IPS DF 4.7 (cell line): ENCODE measurements at regions not wholly inside any gene's neighbourhood (a gene's known extent, or its start where the extent isn't known, plus 50 kb on each side); places are given as distances from the start of the nearest gene placed in this dataset.
"Not testable (repeated sequence)": the region's sequence is repeated elsewhere in the genome, so short reads cannot be mapped to it uniquely, and the experiment has no call there.

Experiments
- DNase-seq: peaks from one replicate; pipeline ENCODE4 v3.0.0-alpha.2; 2013; ENCODE audit warnings: low spot score; ENCODE audit errors: extremely low read depth

DNA sequence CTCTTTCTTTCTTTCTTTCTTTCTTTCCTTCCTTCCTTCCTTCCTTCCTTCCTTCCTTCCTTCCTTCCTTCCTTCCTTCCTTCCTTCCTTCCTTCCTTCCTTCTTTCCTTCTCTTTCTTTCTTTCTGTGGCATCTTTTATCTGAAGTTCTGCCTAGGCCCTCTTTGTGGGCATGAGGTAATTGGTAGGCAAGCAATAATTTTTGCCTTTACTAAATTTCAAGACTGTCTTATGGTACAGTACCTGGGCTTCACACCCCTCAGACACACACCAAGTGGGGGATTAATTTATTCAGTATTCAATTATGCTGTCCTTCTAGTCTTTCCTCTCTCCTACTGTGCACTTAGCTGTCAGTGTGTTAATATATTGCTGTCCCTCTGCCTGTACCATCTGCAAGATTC lies 155.5 kb downstream of the OXSM start:
- no peak for DNase-seq

DNA sequence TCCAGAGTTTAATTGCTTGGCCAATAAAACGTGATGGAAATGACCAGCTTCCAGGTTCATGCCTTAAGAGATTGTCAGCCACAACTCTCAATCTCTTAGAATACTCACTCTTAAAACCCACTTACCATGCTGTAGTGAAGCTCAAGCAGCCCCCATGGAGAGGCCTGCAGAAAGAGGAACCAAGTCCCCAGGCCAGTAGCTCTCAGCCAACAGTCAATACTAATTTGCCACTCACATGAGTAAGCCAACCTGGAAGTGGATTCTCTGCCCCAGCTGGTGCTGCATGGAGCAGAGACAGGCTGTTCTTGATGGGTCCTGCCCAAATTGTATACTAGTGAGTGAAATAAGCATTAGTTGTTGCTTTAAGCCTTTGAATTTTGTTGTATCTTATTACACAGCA lies 155.9 kb downstream of the OXSM start:
- DNase-seq, result no peak

DNA sequence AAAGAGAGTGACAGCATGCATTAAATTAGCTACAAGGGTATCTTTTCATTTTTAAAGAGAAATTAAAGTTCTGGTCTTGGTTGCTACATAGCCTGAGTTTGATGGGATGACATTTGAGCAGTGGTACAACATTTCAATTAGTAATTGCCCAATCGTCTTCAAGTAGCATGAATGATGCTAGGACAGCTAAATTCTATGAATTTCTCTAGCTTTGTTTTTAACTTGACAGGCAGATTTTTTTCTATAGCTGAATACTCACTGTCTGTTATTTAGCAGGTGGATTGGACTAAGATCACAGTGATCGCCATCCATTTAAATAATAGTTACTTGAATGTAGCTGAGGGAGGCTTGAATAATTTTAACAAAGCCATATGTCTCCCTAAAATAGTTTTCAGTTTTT lies 162.2 kb downstream of the OXSM start:
- no peak for DNase-seq

DNA sequence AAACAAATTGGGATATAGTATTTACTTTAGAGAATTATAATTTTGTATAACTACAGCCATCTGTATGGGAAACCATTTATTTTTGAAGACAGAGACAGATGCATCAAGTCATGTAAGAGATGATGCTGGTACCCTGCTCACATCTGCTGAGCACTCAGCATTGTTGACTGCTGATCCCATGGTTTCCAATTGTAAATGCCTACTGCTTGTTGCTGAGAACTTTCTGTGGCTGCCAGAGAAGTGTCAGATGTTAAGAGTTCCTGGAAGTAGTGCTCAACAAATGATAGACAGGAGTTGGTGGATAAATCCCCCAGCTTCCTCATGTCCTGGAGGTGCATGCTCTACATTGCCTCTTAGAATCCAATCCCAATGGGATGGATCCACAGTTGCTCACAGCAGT lies 167.1 kb downstream of the OXSM start:
- no peak for DNase-seq

DNA sequence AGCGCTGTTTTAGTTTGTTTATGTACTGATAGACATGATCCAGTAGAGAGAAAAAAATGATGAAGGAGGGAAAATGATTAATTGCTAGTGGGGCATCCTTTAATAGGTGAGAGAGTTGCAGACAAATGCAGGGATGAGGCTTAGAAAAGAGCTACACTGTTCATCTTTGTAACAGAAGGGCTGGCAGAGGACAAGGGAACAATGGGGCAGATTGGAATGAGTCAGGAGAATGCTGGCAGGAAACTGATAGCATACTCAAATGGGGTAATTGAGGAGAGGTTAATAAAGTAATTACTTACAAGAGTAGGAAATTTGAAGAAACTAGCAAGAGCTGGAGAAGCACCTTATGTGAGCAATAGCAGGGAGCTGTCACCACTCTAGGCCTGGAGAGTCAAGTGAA lies 170.9 kb downstream of the OXSM start:
- no peak for DNase-seq

DNA sequence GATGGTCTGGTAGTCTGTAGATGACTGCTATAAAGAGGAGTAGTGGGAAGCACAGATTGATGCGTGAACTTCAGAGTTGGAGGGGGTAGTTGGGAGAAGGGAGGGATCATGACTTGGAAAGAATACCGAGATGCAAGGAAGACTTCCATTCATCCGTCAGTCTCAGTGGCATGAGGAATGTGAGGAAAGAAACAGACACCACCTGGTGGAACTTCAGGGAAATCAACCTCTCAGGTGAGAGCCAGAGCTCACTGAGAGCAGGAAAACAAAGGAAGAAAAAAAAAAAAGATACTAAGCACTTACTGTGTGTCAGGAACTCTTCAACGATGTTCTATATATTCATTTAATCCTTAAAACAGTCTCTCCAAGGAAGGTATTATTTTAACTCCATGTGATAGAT lies 172.4 kb downstream of the OXSM start:
- peak; percentile 51 for DNase-seq

DNA sequence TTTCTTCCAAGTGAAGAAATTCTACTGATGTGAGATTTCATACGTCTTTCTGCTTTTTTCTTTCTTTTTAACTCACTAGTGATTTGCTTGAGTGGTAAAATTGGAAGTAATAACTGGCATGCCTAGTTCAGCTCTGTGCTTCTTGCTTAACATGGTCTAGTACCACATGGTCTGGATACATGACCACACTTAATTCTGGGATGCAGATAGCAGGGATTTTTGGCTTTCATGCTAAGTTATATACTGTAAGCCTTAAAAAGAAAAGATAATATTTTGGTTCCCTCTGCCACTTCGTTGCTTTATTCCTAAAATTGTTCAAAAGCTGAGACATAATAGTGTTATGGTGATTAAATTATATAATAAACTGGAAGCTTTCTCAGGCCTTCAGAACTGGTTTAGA lies 174.3 kb downstream of the OXSM start:
- no peak for DNase-seq

DNA sequence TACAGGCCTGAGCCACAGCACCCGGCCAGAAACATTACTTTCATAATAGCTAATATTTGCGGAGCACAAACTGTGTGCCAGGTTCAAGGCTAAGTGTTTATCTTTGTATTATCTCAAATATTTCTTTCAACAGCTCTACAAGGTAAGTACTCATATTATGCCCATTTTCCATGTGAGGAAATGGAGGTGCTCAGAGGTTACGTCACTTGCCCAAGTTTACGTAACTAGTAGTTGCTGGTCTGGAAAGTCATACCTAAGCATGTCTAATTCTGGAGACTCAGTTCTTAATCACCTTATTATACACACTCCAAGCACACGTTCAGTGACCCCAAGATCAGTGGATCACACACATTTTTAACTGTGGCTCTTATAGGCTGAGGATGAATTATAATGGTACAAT lies 177.5 kb downstream of the OXSM start:
- no peak for DNase-seq

DNA sequence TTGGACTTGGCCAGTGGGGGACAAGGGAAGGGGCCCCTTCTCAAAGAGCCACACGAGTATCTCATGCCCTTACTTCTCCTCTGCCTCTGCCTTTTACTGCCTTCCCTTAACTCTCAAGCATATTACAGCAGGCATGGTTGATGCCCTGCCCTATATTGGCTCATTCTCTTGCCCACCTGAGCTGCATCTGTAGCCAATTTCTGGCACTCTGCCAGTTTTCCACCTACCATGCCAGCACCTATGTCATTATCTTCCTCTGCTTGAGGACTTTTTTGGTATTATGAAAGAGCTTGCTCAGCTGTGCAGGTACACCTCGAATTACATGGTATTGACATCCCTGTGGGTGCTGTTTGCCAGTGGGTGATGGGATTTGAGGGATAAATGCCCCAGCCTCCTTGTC lies 181.8 kb downstream of the OXSM start:
- no peak for DNase-seq

DNA sequence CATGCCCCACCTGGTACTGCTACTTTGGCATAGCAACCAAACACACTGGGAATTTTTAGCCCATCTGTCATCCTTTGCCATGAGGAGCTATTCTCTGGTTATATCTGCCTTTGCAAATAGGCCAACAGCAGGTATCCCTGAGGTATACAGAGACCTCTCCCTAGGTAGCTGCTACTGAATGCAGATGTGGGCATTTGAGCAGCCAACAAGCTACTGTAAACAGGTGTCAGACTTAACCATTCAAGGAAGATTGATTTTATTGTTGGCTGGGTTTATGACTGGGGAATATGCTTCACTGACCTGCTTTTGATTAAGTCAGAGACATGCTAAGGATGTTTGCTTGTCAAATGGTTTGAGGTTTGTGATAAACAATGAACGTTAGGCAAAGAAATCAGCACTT lies 183.2 kb downstream of the OXSM start:
- no peak for DNase-seq

DNA sequence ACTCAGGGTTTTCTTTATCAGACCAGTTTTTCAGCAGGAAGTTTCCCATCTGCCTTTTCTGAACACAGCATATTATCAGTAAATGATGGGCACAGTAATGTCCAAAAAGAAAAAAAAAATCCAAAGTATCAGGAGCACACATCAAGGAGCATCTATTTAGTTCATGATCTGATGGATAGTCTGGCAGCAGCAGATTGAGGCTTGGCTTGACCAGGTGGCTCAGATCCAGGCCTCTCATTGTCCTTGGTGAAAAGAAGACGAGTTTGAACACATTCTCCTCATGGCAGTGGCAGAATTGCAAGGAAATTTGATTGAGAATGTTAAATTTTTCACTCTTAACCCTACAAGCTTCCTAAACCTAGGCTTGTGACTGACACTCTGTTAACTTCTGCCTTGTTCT lies 192.9 kb downstream of the OXSM start:
- DNase-seq, result no peak

DNA sequence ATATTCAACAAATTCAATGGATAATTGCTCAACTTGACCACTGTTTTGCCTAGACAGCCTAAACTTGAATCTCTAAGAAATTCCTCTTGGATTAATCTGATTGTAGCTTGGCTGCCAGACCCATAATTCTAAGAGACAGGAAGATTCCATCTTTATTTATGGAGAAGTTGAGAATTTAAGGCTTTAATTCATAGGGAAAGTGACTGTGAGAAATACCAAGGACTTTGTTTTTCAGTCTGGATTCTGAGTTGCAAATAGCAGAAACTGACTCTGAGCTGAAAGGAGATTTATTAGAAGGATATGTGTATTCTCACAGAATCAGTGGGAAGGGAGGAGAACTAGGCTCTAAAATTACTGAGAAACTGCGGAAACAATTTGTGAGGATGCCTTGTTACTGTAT lies 195.7 kb downstream of the OXSM start:
- no peak for DNase-seq

DNA sequence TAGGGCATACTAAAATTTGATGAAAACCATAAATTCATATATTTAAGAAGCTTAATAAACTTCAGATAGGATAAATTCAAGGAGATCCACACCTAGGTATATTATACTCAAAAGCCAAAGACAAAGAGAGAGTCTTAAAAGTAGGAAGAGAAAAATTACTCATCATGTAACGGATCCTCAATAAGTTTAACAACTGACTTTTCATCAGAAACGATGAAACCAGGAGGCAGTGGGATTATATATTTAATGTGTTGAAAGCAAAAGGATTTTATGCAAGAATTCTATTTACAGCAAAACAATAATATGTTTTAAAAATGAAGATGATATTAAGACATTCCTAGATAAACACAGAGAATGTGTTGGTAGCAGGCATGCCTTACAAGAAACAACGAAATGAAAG lies 202.7 kb downstream of the OXSM start:
- DNase-seq, result no peak

DNA sequence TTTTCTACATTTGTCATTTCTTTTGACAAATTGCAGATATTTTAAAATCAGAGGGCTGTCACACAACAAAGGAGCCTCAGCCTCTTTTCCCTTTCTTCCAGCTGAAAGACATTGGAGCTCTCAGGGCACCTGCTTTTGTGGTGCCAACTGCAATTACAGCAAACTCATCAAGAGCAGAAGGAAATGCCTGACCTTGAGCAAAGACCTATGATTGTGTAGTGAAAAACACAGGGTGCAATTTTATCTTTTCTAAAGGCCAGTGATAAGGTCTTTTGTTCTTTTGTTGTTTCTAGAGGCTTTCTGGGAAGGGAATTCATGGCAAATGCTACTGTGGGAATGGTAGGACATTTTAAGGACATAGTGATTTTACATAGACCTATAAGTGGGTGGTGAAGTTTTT lies 214.3 kb downstream of the OXSM start:
- DNase-seq, result no peak

DNA sequence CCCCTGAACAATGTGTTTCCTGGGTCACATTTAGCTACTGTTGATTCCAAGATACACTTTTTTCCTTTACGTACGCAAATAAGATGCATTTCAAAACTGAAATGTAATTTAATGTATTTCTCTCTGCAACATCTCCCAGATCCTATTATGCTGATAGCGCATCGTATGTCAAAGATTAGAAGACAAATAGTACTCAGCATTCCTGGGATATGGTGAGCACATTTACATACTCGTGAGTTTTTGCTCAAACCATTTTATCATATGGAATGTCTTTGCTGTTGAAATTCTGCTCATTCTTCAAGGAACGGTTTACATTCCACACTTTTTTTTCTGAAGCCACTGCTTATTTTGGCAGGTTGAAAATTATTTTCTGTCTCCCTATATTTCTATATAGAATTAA lies 221.4 kb downstream of the OXSM start:
- DNase-seq, result no peak

DNA sequence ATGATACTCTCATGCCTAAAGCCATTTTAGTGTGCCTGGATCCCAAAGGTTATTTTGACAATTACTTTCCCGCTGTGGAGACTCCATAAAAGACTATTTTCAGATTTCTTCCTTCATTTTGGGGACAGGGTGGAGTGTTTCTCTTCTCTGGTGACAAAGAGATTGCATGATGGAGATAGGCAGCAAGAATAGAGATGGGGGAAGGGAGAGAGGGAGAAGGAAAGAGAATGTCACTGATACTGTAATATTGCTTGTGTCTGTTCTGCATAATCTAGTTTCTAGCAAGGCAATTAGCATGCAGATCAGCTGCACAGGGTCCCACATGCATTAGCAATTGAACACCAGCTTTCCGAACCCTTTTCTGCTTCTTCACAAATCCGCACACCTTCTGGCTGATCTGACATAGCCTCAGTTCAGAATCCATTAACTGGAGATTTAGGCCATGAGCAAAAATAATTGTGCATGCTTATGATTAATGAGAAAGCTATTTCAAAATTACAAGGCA lies 222.4 kb downstream of the OXSM start:
- no peak for DNase-seq

DNA sequence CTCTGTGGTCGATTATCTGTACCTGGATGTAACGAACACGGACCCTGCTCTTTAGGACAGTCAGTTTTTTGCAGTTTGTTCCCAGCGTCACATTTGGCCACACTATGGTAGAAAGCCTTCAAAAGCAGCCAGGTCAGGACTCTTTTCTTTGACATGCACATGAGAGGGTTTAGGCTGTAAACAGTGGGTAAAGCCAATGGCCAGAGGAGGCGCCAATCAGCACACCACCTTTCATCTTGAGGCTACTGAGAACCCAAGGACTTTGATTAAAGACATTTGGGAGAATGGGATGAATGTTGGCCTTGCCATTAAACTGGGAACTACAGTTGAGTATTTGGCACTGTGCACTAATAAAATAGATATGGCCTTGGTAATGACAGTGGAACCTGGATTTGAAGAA lies 225.9 kb downstream of the OXSM start:
- peak; percentile 9 for DNase-seq

DNA sequence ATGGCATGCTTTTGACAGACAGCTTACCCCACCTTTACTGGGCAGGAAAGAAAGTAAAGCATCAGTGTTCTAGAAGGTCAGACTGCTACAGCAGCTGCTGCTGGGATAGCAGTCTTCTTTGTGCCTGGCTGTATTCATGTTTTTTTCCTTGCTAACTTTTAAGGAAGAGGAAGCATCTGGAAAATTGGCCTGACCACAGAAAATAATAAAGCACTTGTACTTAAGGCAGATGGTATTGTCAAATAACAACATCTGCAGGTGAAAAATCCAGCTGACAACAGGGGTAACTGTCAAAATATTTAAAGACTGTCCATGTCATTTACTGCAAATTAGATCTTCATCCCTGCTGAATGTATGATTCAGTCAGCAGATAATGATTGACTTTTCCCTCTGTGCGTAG lies 229.0 kb downstream of the OXSM start:
- no peak for DNase-seq

DNA sequence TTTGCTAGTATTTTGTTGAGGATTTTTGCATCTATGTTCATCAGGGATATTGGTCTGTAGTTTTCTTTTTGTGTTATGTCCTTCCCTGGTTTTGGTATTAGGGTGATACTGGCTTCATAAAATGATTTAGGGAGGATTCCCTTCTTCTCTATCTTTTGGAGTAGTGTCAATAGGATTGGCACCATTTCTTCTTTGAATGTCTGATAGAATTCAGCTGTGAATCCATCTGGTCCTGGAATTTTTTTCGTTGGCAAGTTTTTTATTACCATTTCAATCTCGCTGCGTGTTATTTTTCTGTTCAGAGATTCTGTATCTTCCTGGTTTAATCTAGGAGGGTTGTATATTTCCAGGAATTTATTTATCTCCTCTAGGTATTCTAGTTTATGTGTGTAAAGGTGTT lies 234.3 kb downstream of the OXSM start:
- not testable (repeated sequence) for DNase-seq

DNA sequence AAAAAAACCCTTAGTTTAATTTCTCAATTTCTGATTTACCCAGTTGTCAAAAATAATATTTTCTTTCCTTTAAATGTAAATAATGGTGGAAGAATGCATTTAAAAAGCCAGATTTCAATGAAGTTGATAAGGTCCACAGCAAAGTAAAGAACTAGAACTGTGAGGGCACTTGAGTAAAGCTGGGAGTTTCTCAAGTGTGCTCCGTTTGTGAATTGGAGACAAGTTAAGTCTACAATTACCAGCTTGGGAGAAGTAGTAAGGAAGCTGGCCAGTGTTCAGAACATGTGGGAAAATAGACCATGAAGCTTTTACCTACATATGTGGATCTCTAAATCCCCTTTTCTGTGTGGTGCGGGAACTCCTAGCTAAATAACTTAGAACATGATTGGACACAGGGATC lies 239.4 kb downstream of the OXSM start:
- DNase-seq, result no peak

DNA sequence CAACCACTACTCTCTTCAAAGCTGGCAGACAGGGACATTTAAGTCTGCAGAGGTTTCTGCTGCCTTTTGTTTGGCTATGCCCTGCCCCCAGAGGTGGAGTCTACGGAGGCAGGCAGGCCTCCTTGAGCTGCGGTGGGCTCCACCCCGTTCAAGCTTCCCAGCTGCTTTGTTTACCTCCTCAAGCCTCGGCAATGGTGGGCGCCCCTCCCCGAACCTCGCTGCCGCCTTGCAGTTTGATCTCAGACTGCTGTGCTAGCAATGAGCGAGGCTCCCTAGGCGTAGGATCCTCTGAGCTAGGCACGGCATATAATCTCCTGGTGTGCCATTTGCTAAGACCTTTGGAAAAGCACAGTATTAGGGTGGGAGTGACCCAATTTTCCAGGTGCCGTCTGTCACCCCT lies 252.2 kb downstream of the OXSM start:
- not testable (repeated sequence) for DNase-seq

DNA sequence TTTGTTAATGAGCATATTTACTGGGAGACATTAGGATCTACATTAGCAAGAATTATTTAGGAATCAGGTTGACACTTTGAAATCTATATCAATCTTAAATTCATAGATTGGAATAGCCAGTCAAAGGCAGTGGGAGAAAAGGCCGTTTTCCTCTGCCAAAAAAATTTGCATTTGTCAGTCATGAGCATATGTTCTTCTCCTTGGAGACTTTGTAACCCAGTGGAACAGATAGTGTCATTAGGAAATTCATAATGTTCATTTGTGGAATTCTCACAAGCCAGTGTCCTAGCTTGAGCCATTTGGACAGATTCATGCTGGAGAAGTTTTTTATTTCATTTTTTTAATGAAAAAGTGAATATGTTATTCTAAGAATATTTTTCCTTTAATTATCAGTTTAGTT lies 260.1 kb downstream of the OXSM start:
- no peak for DNase-seq

DNA sequence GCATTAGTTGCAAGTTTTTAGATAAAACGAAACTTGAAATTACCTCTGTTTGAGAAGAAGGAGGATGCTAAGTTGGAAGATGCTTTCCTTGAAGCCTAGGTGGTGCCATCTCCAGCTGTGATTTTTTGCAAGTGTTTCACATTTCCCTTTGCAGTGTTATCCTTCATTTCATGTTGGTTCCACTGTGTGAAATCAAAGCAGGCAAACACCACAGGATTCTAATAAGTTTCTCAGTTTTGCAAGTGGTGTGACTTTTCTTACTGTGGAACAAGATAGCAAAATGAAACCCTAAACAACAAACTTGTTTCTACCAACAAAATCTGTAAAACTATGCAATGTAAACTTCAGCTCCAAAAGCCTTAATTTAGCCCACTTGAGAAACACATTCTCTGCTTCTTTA lies 260.9 kb downstream of the OXSM start:
- no peak for DNase-seq

DNA sequence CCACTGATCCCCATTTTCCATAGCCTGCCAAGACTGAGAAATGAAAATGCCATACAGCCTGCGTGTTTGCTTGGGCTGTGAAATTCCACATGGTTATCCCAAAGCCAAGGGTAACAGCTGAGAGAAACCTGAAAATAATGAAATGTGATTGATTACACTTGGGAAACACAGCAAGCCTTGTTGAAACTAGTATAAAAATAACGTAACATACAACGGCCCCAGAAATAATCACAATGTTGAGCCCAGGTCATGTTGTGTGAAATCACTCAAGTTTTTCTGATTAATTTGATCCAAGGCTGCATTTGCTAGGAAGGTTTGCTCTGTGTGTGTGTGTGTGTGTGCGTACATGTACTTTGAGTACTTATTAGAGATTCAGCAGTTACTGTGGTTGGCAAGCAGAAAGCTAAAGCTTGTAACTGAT lies 269.0 kb downstream of the OXSM start:
- DNase-seq, result no peak
